Loucy (cell line): ENCODE measurements at regions not wholly inside any gene's neighbourhood (a gene's known extent, or its start where the extent isn't known, plus 50 kb on each side); places are given as distances from the start of the nearest gene placed in this dataset.

Source experiments
- H2AFZ ChIP-seq: fragments of 200-600 bp; sonication (generic); 2 replicates; pipeline ENCODE4 v1.6.0; 2016; ENCODE audit warnings: antibody characterized with exemption, mild to moderate bottlenecking, low read length, moderate library complexity
- H3F3A ChIP-seq: fragments of 200-600 bp; 2 replicates; pipeline ENCODE4 v1.6.0; 2016; ENCODE audit warnings: antibody characterized with exemption, low read depth, mild to moderate bottlenecking
- H3K27me3 ChIP-seq: fragments of 200-600 bp; sonication (generic); 2 replicates; pipeline ENCODE4 v1.6.1; 2014; ENCODE audit warnings: low read length, mild to moderate bottlenecking; ENCODE audit not compliant: insufficient read depth, poor library complexity, severe bottlenecking
- H3K36me3 ChIP-seq: fragments of 200-600 bp; sonication (generic); 2 replicates; pipeline ENCODE4 v1.6.1; 2016; ENCODE audit warnings: low read length; ENCODE audit not compliant: insufficient read depth
- H3K4me1 ChIP-seq: fragments of 200-600 bp; sonication (generic); 2 replicates; pipeline ENCODE4 v1.5.1; 2014; ENCODE audit warnings: low read length, mild to moderate bottlenecking; ENCODE audit not compliant: insufficient read depth, poor library complexity, severe bottlenecking
- H3K4me2 ChIP-seq: fragments of 200-600 bp; sonication (generic); 2 replicates; pipeline ENCODE4 v1.6.0; 2014; ENCODE audit warnings: antibody characterized with exemption, low read length, low read depth, mild to moderate bottlenecking; ENCODE audit not compliant: poor library complexity, severe bottlenecking
- H3K4me3 ChIP-seq: fragments of 200-600 bp; sonication (generic); 2 replicates; pipeline ENCODE4 v1.5.1; 2014; ENCODE audit warnings: low read length, mild to moderate bottlenecking, mixed read lengths; ENCODE audit not compliant: poor library complexity, severe bottlenecking
- H3K79me2 ChIP-seq: fragments of 200-600 bp; sonication (generic); 2 replicates; pipeline ENCODE4 v1.6.1; 2014; ENCODE audit warnings: low read length; ENCODE audit not compliant: insufficient read depth
- H3K9ac ChIP-seq: fragments of 200-600 bp; sonication (generic); 2 replicates; pipeline ENCODE4 v1.6.0; 2014; ENCODE audit warnings: mild to moderate bottlenecking, low read depth, low read length, moderate library complexity; ENCODE audit not compliant: poor library complexity, severe bottlenecking
- H3K9me2 ChIP-seq: fragments of 200-600 bp; sonication (generic); replicated peaks from 2 replicates; pipeline ENCODE4 v1.6.1; 2016; ENCODE audit warnings: low read depth, low read length, mixed read lengths
- H3K9me3 ChIP-seq: fragments of 200-600 bp; sonication (generic); 2 replicates; pipeline ENCODE4 v1.6.1; 2014; ENCODE audit warnings: mild to moderate bottlenecking, antibody characterized with exemption, low read length, low read depth; ENCODE audit not compliant: insufficient read depth
- H4K20me1 ChIP-seq: fragments of 200-600 bp; sonication (generic); 2 replicates; pipeline ENCODE4 v1.6.0; 2014; ENCODE audit warnings: antibody characterized with exemption, low read length, mild to moderate bottlenecking; ENCODE audit not compliant: insufficient read depth, poor library complexity, severe bottlenecking
- CTCF ChIP-seq: fragments of 200-600 bp; sonication (generic); conservative IDR thresholded peaks from 2 replicates; pipeline ENCODE4 v1.5.1; 2014; ENCODE audit warnings: mild to moderate bottlenecking, antibody characterized with exemption, low read length
- EZH2phosphoT487 ChIP-seq: fragments of 200-600 bp; IDR thresholded peaks from 2 replicates; pipeline ENCODE4 v1.6.1; 2018; ENCODE audit warnings: antibody characterized with exemption, mild to moderate bottlenecking, moderate library complexity, borderline replicate concordance

- Histone ChIP-seq H3K9ac (no peak overlapping the region), H3K27me3 (no peaks in the 10 kb centered on the region)
Observed at GRCh38 chr3:145892869-145893268, 268.1 kb downstream of the PLOD2 start.

GRCh38 chr3:145893331-145893730 lies 267.7 kb downstream of the PLOD2 start:
- TF ChIP-seq CTCF (no peak), EZH2phosphoT487 (no peak)
- H3K9me3 ChIP-seq, result no peaks in the 10 kb centered on the region
- no peaks in the 10 kb centered on the region for H3K27me3 ChIP-seq
- H3K9me2 ChIP-seq, result no peaks in the 10 kb centered on the region
- no peaks in the 10 kb centered on the region for H3F3A ChIP-seq
- H3K36me3 ChIP-seq, result no peaks in the 10 kb centered on the region
- H3K4me1 ChIP-seq, result no peaks in the 10 kb centered on the region
- H3K79me2 ChIP-seq, result no peaks in the 10 kb centered on the region
- H3K9ac ChIP-seq, result no peak overlapping the region
- no peak overlapping the region for H3K4me2 ChIP-seq
- H3K4me3 ChIP-seq, result no peak overlapping the region
- no peaks in the 10 kb centered on the region for H4K20me1 ChIP-seq
- no peak overlapping the region for H2AFZ ChIP-seq

More at GRCh38 chr3:145892869-145893268, 268.1 kb downstream of the PLOD2 start:
- no peaks in the 10 kb centered on the region for H3K9me2 ChIP-seq
- no peaks in the 10 kb centered on the region for H3F3A ChIP-seq
- no peaks in the 10 kb centered on the region for H3K36me3 ChIP-seq
- no peaks in the 10 kb centered on the region for H4K20me1 ChIP-seq
- H3K4me3 ChIP-seq, result no peak overlapping the region
- no peak for TF ChIP-seq EZH2phosphoT487
- no peak for TF ChIP-seq CTCF
- no peaks in the 10 kb centered on the region for H3K4me1 ChIP-seq
- H3K79me2 ChIP-seq, result no peaks in the 10 kb centered on the region
- H3K9me3 ChIP-seq, result no peaks in the 10 kb centered on the region
- no peak overlapping the region for H3K4me2 ChIP-seq
- H2AFZ ChIP-seq, result no peak overlapping the region

GRCh38 chr3:145898487-145898886 lies 262.5 kb downstream of the PLOD2 start:
- Histone ChIP-seq H3K9me3 (no peaks in the 10 kb centered on the region), H3K4me2 (peak overlapping the region; percentile 44), H2AFZ (no peak overlapping the region), H3K4me1 (no peaks in the 10 kb centered on the region), H3F3A (no peaks in the 10 kb centered on the region), H3K4me3 (peak overlapping the region; percentile 25), H3K36me3 (no peaks in the 10 kb centered on the region), H3K9me2 (no peaks in the 10 kb centered on the region), H3K27me3 (no peaks in the 10 kb centered on the region), H4K20me1 (no peaks in the 10 kb centered on the region), H3K9ac (no peak overlapping the region), H3K79me2 (no peaks in the 10 kb centered on the region)
- no peak for TF ChIP-seq CTCF
